CD14-positive monocyte (primary cell): ENCODE measurements at regions not wholly inside any gene's neighbourhood (a gene's known extent, or its start where the extent isn't known, plus 50 kb on each side); places are given as distances from the start of the nearest gene placed in this dataset.

Experiments
- DNase-seq, 3 donors: peaks; one replicate each; pipeline ENCODE4 v3.0.0-alpha.2; 2011 to 2022
- H2AFZ ChIP-seq: 2 replicates; pipeline ENCODE4 v1.6.0; 2012; ENCODE audit warnings: mild to moderate bottlenecking, low read depth, low read length, inconsistent platforms; ENCODE audit not compliant: insufficient read depth, poor library complexity, severe bottlenecking
- H3K27ac ChIP-seq, 2 donors: 1 replicate in 1 of 2; 2 replicates in 1 of 2; pipeline ENCODE4 v1.5.1; 2012 to 2013; ENCODE audit warnings: low read length in 2 of 2, control low read depth in 1 of 2, inconsistent platforms in 1 of 2, low read depth in 1 of 2, mild to moderate bottlenecking in 1 of 2
- H3K27me3 ChIP-seq, 2 donors: one replicate each; pipeline versions ENCODE4 v1.6.0 to v1.6.1; 2011 to 2013; ENCODE audit warnings: low read length in 2 of 2; ENCODE audit not compliant: control insufficient read depth in 2 of 2, insufficient read depth in 2 of 2
- H3K36me3 ChIP-seq, 2 donors: replicated peaks in 1 of 2; 1 replicate in 1 of 2; 2 replicates in 1 of 2; pipeline versions ENCODE4 v1.5.1 to v1.6.1; 2012 to 2013; ENCODE audit warnings: low read length in 2 of 2, control low read depth in 1 of 2, inconsistent platforms in 1 of 2, mild to moderate bottlenecking in 1 of 2; ENCODE audit not compliant: insufficient read depth in 2 of 2, control insufficient read depth in 1 of 2
- H3K4me1 ChIP-seq, 2 donors: 1 replicate in 1 of 2; 2 replicates in 1 of 2; pipeline versions ENCODE4 v1.5.1 to v1.6.1; 2012 to 2013; ENCODE audit warnings: low read length in 2 of 2, control low read depth in 1 of 2, inconsistent platforms in 1 of 2, mild to moderate bottlenecking in 1 of 2, moderate library complexity in 1 of 2; ENCODE audit not compliant: insufficient read depth in 2 of 2, control insufficient read depth in 1 of 2
- H3K4me2 ChIP-seq: replicated peaks from 2 replicates; pipeline ENCODE3; 2012; ENCODE audit warnings: low read length, moderate library complexity, mild to moderate bottlenecking; ENCODE audit not compliant: poor library complexity, severe bottlenecking; ENCODE audit errors: extremely low read depth
- H3K4me3 ChIP-seq, 3 experiments: fragments of 200-600 bp in 1 of 3; sonication (generic) in 1 of 3; replicated peaks in 1 of 3; 1 replicate in 2 of 3; 2 replicates in 1 of 3; pipeline ENCODE4 v1.5.1; 2011 to 2013; ENCODE audit warnings: low read length in 3 of 3, mild to moderate bottlenecking in 3 of 3, control low read depth in 2 of 3, low read depth in 2 of 3, inconsistent platforms in 1 of 3, moderate library complexity in 1 of 3
- H3K79me2 ChIP-seq: 2 replicates; pipeline ENCODE4 v1.6.0; 2012; ENCODE audit warnings: mild to moderate bottlenecking, control low read depth, inconsistent platforms, low read length, moderate library complexity; ENCODE audit not compliant: insufficient read depth
- H3K9ac ChIP-seq: 2 replicates; pipeline ENCODE4 v1.6.0; 2017; ENCODE audit warnings: low read length, mild to moderate bottlenecking; ENCODE audit not compliant: insufficient read depth, poor library complexity, severe bottlenecking
- H3K9me3 ChIP-seq, 2 donors: replicated peaks in 1 of 2; 1 replicate in 1 of 2; 2 replicates in 1 of 2; pipeline versions ENCODE4 v1.5.1 to v1.6.1; 2012 to 2013; ENCODE audit warnings: low read length in 2 of 2, control low read depth in 1 of 2; ENCODE audit not compliant: control insufficient read depth in 1 of 2, insufficient read depth in 1 of 2
- H4K20me1 ChIP-seq: 2 replicates; pipeline ENCODE4 v1.6.0; 2012; ENCODE audit warnings: mild to moderate bottlenecking, low read length, control low read depth, moderate library complexity; ENCODE audit not compliant: insufficient read depth
- H3K27ac Mint-ChIP-seq, 7 donors: one replicate each; pipeline ENCODE4 v1.8.0; 2020; ENCODE audit warnings: mild to moderate bottlenecking in 7 of 7, mixed read lengths in 7 of 7, moderate library complexity in 6 of 7, inconsistent platforms in 2 of 7
- H3K27me3 Mint-ChIP-seq, 3 donors: one replicate each; pipeline ENCODE4 v1.8.0; 2021 to 2022; ENCODE audit warnings: low read depth in 3 of 3, mild to moderate bottlenecking in 3 of 3, mixed read lengths in 3 of 3, moderate library complexity in 3 of 3, inconsistent platforms in 1 of 3
- H3K36me3 Mint-ChIP-seq, 2 donors: one replicate each; pipeline ENCODE4 v1.8.0; 2020; ENCODE audit warnings: mixed read lengths in 2 of 2, inconsistent platforms in 1 of 2, mild to moderate bottlenecking in 1 of 2
- H3K4me1 Mint-ChIP-seq: one replicate; pipeline ENCODE4 v1.8.0; 2020; ENCODE audit warnings: mild to moderate bottlenecking, mixed read lengths
- H3K4me3 Mint-ChIP-seq, 2 donors: one replicate each; pipeline ENCODE4 v1.8.0; 2020; ENCODE audit warnings: mild to moderate bottlenecking in 2 of 2, mixed read lengths in 2 of 2, moderate library complexity in 1 of 2
- H3K9me3 Mint-ChIP-seq, 7 donors: one replicate each; pipeline ENCODE4 v1.8.0; 2020 to 2022; ENCODE audit warnings: mixed read lengths in 7 of 7, mild to moderate bottlenecking in 6 of 7, moderate library complexity in 6 of 7, inconsistent platforms in 2 of 7
- CTCF ChIP-seq: fragments of 200-600 bp; IDR thresholded peaks from one replicate; pipeline ENCODE4 v1.8.0; 2022; ENCODE audit warnings: antibody characterized with exemption, mild to moderate bottlenecking
- WGBS: methylation state at CpG from one replicate; pipeline ENCODE4 v1.1.5; 2013; ENCODE audit warnings: missing lambda C conversion rate; ENCODE audit not compliant: insufficient coverage; 5-methylcytosine and 5-hydroxymethylcytosine counted together
- intact Hi-C, 2 donors: fragments of 100-400 bp; cut with micrococcal nuclease; formaldehyde crosslinking; loops; one replicate each; pipeline versions ENCODE4 v1.15.0 to v1.15.1; 2023

- no peaks in the 10 kb centered on the region for H3K27me3 ChIP-seq
- H3K79me2 ChIP-seq, result no peaks in the 10 kb centered on the region
- Mint-ChIP-seq H3K27ac (no peak overlapping the region), H3K36me3 (no peaks in the 10 kb centered on the region), H3K27me3 (no peaks in the 10 kb centered on the region), H3K9me3 (peaks cover 0 to 13% (median 6%) of the 10 kb centered on the region in 7 donors), H3K4me3 (no peak overlapping the region), H3K4me1 (no peaks in the 10 kb centered on the region)
- no peak overlapping the region for H3K27ac ChIP-seq
- no peak overlapping the region for H3K4me2 ChIP-seq
- no peak overlapping the region for H3K4me3 ChIP-seq
- H4K20me1 ChIP-seq, result no peaks in the 10 kb centered on the region
- H3K9me3 ChIP-seq, result peaks cover 12 to 32% of the 10 kb centered on the region in 2 donors
- intact Hi-C loops, result no loop called here
- no peak overlapping the region for H2AFZ ChIP-seq
- no peaks in the 10 kb centered on the region for H3K36me3 ChIP-seq
- no peak overlapping the region for H3K9ac ChIP-seq
- no peak for TF ChIP-seq CTCF
- 94% methylated on average over 8 of the region's 8 CpGs for WGBS
- no peaks in the 10 kb centered on the region for H3K4me1 ChIP-seq
- no peak for DNase-seq
Observed at GRCh38 chr7:53336105-53336668, 300.8 kb downstream of the POM121L12 start.

GRCh38 chr7:53340220-53340619 is 304.8 kb downstream of the POM121L12 start:
- no CpG with 5 or more reads among the region's 1 CpG for WGBS
- H3K4me2 ChIP-seq, result no peak overlapping the region
- H3K4me1 ChIP-seq, result no peaks in the 10 kb centered on the region
- no peaks in the 10 kb centered on the region for H3K79me2 ChIP-seq
- no peak for TF ChIP-seq CTCF
- no peak overlapping the region for H3K27ac ChIP-seq
- Mint-ChIP-seq H3K36me3 (no peaks in the 10 kb centered on the region), H3K4me1 (no peaks in the 10 kb centered on the region), H3K4me3 (no peak overlapping the region), H3K9me3 (peaks cover 3 to 22% (median 11%) of the 10 kb centered on the region in 7 donors), H3K27me3 (no peaks in the 10 kb centered on the region), H3K27ac (no peak overlapping the region)
- no peak overlapping the region for H3K4me3 ChIP-seq
- no peaks in the 10 kb centered on the region for H4K20me1 ChIP-seq
- no peaks in the 10 kb centered on the region for H3K27me3 ChIP-seq
- peaks cover 13 to 39% of the 10 kb centered on the region in 2 donors for H3K9me3 ChIP-seq
- no peak for DNase-seq
- H2AFZ ChIP-seq, result no peak overlapping the region
- H3K36me3 ChIP-seq, result no peaks in the 10 kb centered on the region
- no peak overlapping the region for H3K9ac ChIP-seq
- intact Hi-C loops, result no loop called here
